Kidney (tissue), 13 donors: ENCODE measurements at regions not wholly inside any gene's neighbourhood (a gene's known extent, or its start where the extent isn't known, plus 50 kb on each side); places are given as distances from the start of the nearest gene placed in this dataset.
A peak's percentile ranks its signal among the peaks of the same experiment; 100 is the strongest.

Experiments used
- DNase-seq, 5 donors: peaks; one replicate each; pipeline ENCODE4 v3.0.0-alpha.2; 2013 to 2020
- FAIRE-seq: peaks from 2 replicates; lab custom pipeline; 2012; peaks lifted over from hg19 to GRCh38; lab: Jason Lieb, UNC
- H3K27ac ChIP-seq, 2 donors: one replicate each; pipeline ENCODE4 v1.7.0; 2013; ENCODE audit warnings: low read depth in 2 of 2, low read length in 2 of 2, inconsistent platforms in 1 of 2
- H3K27me3 ChIP-seq: one replicate; pipeline ENCODE4 v1.7.1; 2013; ENCODE audit warnings: low read length, inconsistent platforms; ENCODE audit not compliant: control insufficient read depth, insufficient read depth
- H3K36me3 ChIP-seq, 3 donors: one replicate each; pipeline versions ENCODE4 v1.7.0 to v1.7.1; 2013; ENCODE audit warnings: low read length in 3 of 3, control low read depth in 1 of 3, inconsistent platforms in 1 of 3; ENCODE audit not compliant: insufficient read depth in 3 of 3, control insufficient read depth in 2 of 3
- H3K4me1 ChIP-seq, 3 donors: one replicate each; pipeline versions ENCODE4 v1.7.0 to v1.7.1; 2013; ENCODE audit warnings: low read length in 3 of 3, inconsistent platforms in 1 of 3, low read depth in 1 of 3; ENCODE audit not compliant: control insufficient read depth in 2 of 3, insufficient read depth in 2 of 3
- H3K4me3 ChIP-seq, 3 donors: one replicate each; pipeline versions ENCODE4 v1.7.0 to v1.8.1; 2013; ENCODE audit warnings: low read length in 3 of 3, control low read depth in 1 of 3, inconsistent platforms in 1 of 3
- H3K9ac ChIP-seq, 3 donors: one replicate each; pipeline versions ENCODE4 v1.7.0 to v1.7.1; 2013; ENCODE audit warnings: low read length in 3 of 3, control low read depth in 1 of 3, inconsistent platforms in 1 of 3
- H3K9me3 ChIP-seq, 3 donors: one replicate each; pipeline versions ENCODE4 v1.7.0 to v1.7.1; 2013; ENCODE audit warnings: low read length in 3 of 3, control low read depth in 1 of 3, inconsistent platforms in 1 of 3; ENCODE audit not compliant: control insufficient read depth in 2 of 3, insufficient read depth in 1 of 3
- CTCF ChIP-seq: IDR thresholded peaks from 3 replicates; pipeline ENCODE4 v1.5.1; 2012; ENCODE audit warnings: mild to moderate bottlenecking, moderate library complexity, borderline replicate concordance; ENCODE audit not compliant: insufficient read depth; ENCODE audit errors: extremely low read depth
- intact Hi-C: fragments of 100-400 bp; cut with DNase I; formaldehyde crosslinking; loops from one replicate; pipeline ENCODE4 v1.11.1; 2022
- donor health status: control.
- donor health status: control.
- donor health status: control.
- donor health status: control.
- donor health status: control.
- donor health status: DM: yes; HTN: yes; CAD: no.
- donor health status: Normal renal cell carcinoma (clear cell type).

GRCh38 chr3:102299125-102299877 is 135.5 kb upstream of the ZPLD1 start:
- H3K27ac ChIP-seq, result no peak overlapping the region
- no peaks in the 10 kb centered on the region for H3K36me3 ChIP-seq
- FAIRE-seq, result no peak
- intact Hi-C loops, result no loop called here
- H3K9ac ChIP-seq, result no peak overlapping the region
- no peak for DNase-seq
- H3K4me1 ChIP-seq, result no peaks in the 10 kb centered on the region
- H3K4me3 ChIP-seq, result no peak overlapping the region
- TF ChIP-seq CTCF, result no peak
- no peaks in the 10 kb centered on the region for H3K9me3 ChIP-seq
- no peaks in the 10 kb centered on the region for H3K27me3 ChIP-seq

GRCh38 chr3:102301155-102301880 is 133.5 kb upstream of the ZPLD1 start:
- DNase-seq, result peak in 1 of 5 donors; percentile 6
- Histone ChIP-seq H3K27me3 (no peaks in the 10 kb centered on the region), H3K27ac (no peak overlapping the region), H3K4me1 (no peaks in the 10 kb centered on the region), H3K36me3 (no peaks in the 10 kb centered on the region), H3K4me3 (no peak overlapping the region), H3K9ac (no peak overlapping the region), H3K9me3 (no peaks in the 10 kb centered on the region)
- intact Hi-C loops, result no loop called here
- FAIRE-seq, result no peak
- no peak for TF ChIP-seq CTCF

- H3K27me3 ChIP-seq, result no peaks in the 10 kb centered on the region
- H3K9ac ChIP-seq, result no peak overlapping the region
- DNase-seq (no peak), FAIRE-seq (no peak)
- H3K27ac ChIP-seq, result no peak overlapping the region
- intact Hi-C loops, result no loop called here
- H3K4me3 ChIP-seq, result no peak overlapping the region
- no peaks in the 10 kb centered on the region for H3K36me3 ChIP-seq
- H3K9me3 ChIP-seq, result no peaks in the 10 kb centered on the region
- no peak for TF ChIP-seq CTCF
- H3K4me1 ChIP-seq, result no peaks in the 10 kb centered on the region
Measured at GRCh38 chr3:102302020-102302419, 132.8 kb upstream of the ZPLD1 start.
